DOHH2 (cell line): ENCODE measurements at regions not wholly inside any gene's neighbourhood (a gene's known extent, or its start where the extent isn't known, plus 50 kb on each side); places are given as distances from the start of the nearest gene placed in this dataset.

Source experiments
- EZH2phosphoT487 ChIP-seq: fragments of 200-600 bp; sonication (generic); IDR thresholded peaks from 2 replicates; pipeline ENCODE4 v1.6.1; 2017; ENCODE audit warnings: borderline replicate concordance, mild to moderate bottlenecking, antibody characterized with exemption, low read length, moderate library complexity, mixed read lengths
- TF ChIP-seq, protein P1 (sequence below): fragments of 200-600 bp; sonication (generic); IDR thresholded peaks from one replicate; pipeline ENCODE4 v1.5.1; 2014; ENCODE audit warnings: antibody characterized with exemption, mild to moderate bottlenecking, low read depth, low read length; ENCODE audit not compliant: poor library complexity, severe bottlenecking

DNA sequence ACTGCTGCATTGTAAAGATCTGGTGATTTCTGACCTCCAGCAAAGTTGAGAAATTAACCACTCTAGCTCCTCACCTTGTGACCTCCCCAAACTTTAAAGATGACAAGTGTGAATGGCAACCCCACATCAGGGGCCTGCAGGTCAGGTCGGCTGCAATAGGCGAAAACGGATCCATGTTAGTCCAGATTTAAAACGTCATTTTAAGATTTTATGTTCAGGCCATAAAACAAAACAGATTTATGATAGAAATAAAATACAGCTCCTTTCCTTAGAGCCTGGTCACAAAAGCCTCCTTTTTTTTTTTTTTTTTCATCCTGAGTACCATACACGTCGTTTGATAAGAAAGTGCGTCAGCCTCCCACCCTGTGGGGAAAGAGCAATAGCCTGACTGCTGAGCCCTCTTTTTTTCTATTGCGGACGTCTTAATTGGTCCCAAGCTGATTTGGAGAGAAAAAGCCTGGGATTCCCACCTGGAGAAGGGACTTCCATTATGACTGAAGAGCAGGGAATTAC, 519.2 kb upstream of the NOX3 start:
- TF ChIP-seq, protein P1, sequence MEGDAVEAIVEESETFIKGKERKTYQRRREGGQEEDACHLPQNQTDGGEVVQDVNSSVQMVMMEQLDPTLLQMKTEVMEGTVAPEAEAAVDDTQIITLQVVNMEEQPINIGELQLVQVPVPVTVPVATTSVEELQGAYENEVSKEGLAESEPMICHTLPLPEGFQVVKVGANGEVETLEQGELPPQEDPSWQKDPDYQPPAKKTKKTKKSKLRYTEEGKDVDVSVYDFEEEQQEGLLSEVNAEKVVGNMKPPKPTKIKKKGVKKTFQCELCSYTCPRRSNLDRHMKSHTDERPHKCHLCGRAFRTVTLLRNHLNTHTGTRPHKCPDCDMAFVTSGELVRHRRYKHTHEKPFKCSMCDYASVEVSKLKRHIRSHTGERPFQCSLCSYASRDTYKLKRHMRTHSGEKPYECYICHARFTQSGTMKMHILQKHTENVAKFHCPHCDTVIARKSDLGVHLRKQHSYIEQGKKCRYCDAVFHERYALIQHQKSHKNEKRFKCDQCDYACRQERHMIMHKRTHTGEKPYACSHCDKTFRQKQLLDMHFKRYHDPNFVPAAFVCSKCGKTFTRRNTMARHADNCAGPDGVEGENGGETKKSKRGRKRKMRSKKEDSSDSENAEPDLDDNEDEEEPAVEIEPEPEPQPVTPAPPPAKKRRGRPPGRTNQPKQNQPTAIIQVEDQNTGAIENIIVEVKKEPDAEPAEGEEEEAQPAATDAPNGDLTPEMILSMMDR: no peak
- TF ChIP-seq EZH2phosphoT487: no peak
